Suprapubic skin (tissue), 4 donors: ENCODE measurements at regions not wholly inside any gene's neighbourhood (a gene's known extent, or its start where the extent isn't known, plus 50 kb on each side); places are given as distances from the start of the nearest gene placed in this dataset.

ENCODE experiments used
- DNase-seq, 2 donors: peaks; one replicate each; pipeline ENCODE4 v3.0.0-alpha.2; 2019; ENCODE audit warnings: low spot score in 2 of 2
- H3K27ac ChIP-seq: fragments of 200-600 bp; sonication (generic); one replicate; pipeline ENCODE4 v1.5.1; 2019
- H3K27me3 ChIP-seq: fragments of 200-600 bp; sonication (generic); one replicate; pipeline ENCODE4 v1.5.1; 2019
- H3K36me3 ChIP-seq: fragments of 200-600 bp; sonication (generic); one replicate; pipeline ENCODE4 v1.5.1; 2019
- H3K4me1 ChIP-seq: fragments of 200-600 bp; sonication (generic); one replicate; pipeline ENCODE4 v1.5.1; 2019
- H3K4me3 ChIP-seq: fragments of 200-600 bp; sonication (generic); one replicate; pipeline ENCODE4 v1.5.1; 2019; ENCODE audit warnings: mild to moderate bottlenecking
- H3K9me3 ChIP-seq: fragments of 200-600 bp; sonication (generic); one replicate; pipeline ENCODE4 v1.5.1; 2019
- CTCF ChIP-seq, 2 donors: fragments of 200-600 bp in 1 of 2; fragments of 450-650 bp in 1 of 2; sonication (generic) in 1 of 2; IDR thresholded peaks; one replicate each; pipeline ENCODE4 v1.5.1; 2016 to 2019; ENCODE audit warnings: antibody characterized with exemption in 2 of 2, mild to moderate bottlenecking in 1 of 2, moderate library complexity in 1 of 2
- EP300 ChIP-seq: sonication (generic); formaldehyde crosslinking; IDR thresholded peaks from one replicate; pipeline ENCODE4 v1.6.1; 2017; ENCODE audit warnings: antibody characterized with exemption
- POLR2A ChIP-seq, 2 donors: fragments of 450-650 bp; IDR thresholded peaks; one replicate each; pipeline ENCODE4 v1.6.1; 2017; ENCODE audit warnings: antibody characterized with exemption in 2 of 2, mild to moderate bottlenecking in 2 of 2, moderate library complexity in 2 of 2
- POLR2AphosphoS5 ChIP-seq, 3 donors: sonication (generic); formaldehyde crosslinking; IDR thresholded peaks; one replicate each; pipeline ENCODE4 v1.6.1; 2017; ENCODE audit warnings: antibody characterized with exemption in 3 of 3
- whole genome bisulfite sequencing: methylation state at CpG from one replicate; pipeline ENCODE4 v1.1.5; 2018; 5-methylcytosine and 5-hydroxymethylcytosine counted together

- Histone ChIP-seq H3K27ac (no peak overlapping the region), H3K9me3 (peaks cover 4% of the 10 kb centered on the region)
- TF ChIP-seq CTCF (IDR thresholded peaks at IDR 0.05), result no peak
- TF ChIP-seq POLR2AphosphoS5 (IDR thresholded peaks at IDR 0.05), result no peak
- no peak for TF ChIP-seq EP300
- no peak for TF ChIP-seq POLR2A (IDR thresholded peaks at IDR 0.05)
These were observed 64.0 kb upstream of the TMEM168 start for GRCh38 chr7:112854169-112854568.

GRCh38 chr7:112853422-112853821 is 63.2 kb upstream of the TMEM168 start:
- Histone ChIP-seq H3K4me3 (no peak overlapping the region), H3K27me3 (no peaks in the 10 kb centered on the region), H3K36me3 (peaks cover under 1% of the 10 kb centered on the region), H3K27ac (no peak overlapping the region), H3K9me3 (peaks cover 4% of the 10 kb centered on the region), H3K4me1 (no peaks in the 10 kb centered on the region)
- no peak for TF ChIP-seq POLR2AphosphoS5 (IDR thresholded peaks at IDR 0.05)
- TF ChIP-seq EP300, result no peak
- TF ChIP-seq POLR2A (IDR thresholded peaks at IDR 0.05), result no peak
- no peak for TF ChIP-seq CTCF (IDR thresholded peaks at IDR 0.05)
- DNase-seq, result no peak

More at GRCh38 chr7:112854169-112854568, 64.0 kb upstream of the TMEM168 start:
- H3K4me3 ChIP-seq, result no peak overlapping the region
- H3K36me3 ChIP-seq, result no peaks in the 10 kb centered on the region
- DNase-seq, result no peak
- H3K27me3 ChIP-seq, result no peaks in the 10 kb centered on the region
- H3K4me1 ChIP-seq, result no peaks in the 10 kb centered on the region

- Histone ChIP-seq H3K27ac (no peak overlapping the region), H3K27me3 (no peaks in the 10 kb centered on the region), H3K4me3 (no peak overlapping the region), H3K36me3 (no peaks in the 10 kb centered on the region), H3K4me1 (peaks cover 3% of the 10 kb centered on the region), H3K9me3 (no peaks in the 10 kb centered on the region)
- TF ChIP-seq POLR2A (IDR thresholded peaks at IDR 0.05), result no peak
- TF ChIP-seq CTCF (IDR thresholded peaks at IDR 0.05), result no peak
- no peak for TF ChIP-seq POLR2AphosphoS5 (IDR thresholded peaks at IDR 0.05)
- no peak for TF ChIP-seq EP300
- DNase-seq, result no peak
- WGBS, result 91% methylated on average over 1 of the region's 1 CpG
These were observed 53.0 kb upstream of the TMEM168 start for GRCh38 chr7:112843151-112843550.
